ENCODE measurements at regions not wholly inside any gene's neighbourhood (a gene's known extent, or its start where the extent isn't known, plus 50 kb on each side); places are given as distances from the start of the nearest gene placed in this dataset.

DNA sequence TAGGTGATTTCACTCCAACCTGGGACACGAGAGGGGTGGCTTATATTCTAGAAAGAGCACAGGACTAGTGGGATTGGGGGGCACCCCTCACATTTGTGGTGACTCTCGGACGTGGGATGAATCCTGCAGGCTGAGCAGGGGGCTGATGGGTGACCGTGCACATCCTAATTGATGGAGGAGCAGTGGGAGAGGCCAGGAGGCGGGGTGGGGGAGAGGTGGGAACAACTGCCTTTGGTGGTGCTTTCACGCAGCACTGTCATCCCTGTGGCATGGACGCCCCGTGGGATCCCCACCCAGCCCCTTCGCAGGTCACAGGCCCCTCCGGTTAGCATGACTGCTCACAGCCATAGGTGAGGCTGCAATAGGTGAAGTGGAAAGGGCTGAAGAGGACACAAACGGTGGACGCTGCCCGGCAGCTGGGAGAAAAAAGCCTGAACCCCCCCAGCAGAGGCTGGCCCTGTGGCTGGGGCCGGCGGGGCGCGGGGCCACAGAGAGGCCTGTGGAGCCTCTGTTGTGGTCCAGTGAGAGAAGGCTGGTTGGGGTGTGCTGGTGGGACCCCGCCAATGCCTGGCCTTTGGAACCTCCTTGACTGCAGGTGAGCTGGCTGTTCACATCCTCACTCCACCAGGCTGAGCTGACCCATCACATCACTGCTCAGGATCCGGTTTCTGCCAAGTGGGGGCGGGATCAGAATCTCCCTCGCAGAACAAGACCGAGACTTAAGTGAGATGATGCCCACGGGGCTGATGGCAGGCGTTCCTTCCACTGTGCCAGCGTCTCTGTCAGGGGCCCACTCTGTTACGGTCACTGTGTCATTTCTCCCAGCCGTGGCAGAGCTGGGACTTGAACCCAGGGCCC lies 325.4 kb downstream of the TEX29 start:
- no peak for DNase-seq (ENCODE audit: low read depth)

- no peak for DNase-seq (ENCODE audit: low read depth)
These were observed 326.0 kb downstream of the TEX29 start for GRCh38 chr13:111646456-111646855.

GRCh38 chr13:111648885-111649284 lies 328.4 kb downstream of the TEX29 start:
- no peak for DNase-seq (ENCODE audit: low read depth)

- no peak for DNase-seq (ENCODE audit: low read depth)
These were observed 330.2 kb downstream of the TEX29 start for GRCh38 chr13:111650626-111651025.

DNA sequence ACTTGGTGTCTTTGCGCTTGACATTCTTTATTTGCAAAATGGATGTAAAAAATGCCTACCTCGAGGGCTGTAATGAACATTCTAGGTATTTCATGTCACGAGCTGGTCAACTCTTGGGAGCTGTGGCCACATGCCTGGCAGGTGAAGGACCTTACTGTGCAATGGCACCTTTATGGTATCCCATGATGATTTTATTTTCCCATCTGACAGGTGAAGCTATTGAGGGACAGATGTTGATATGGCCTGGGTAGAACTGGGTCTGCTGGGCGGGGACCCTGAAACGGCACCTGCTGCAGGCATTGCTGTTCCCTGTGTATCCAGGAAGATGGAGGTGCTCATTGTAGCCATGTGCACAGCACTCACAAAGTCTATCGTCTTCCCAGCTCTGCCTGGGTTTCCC lies 332.2 kb downstream of the TEX29 start:
- no peak for DNase-seq (ENCODE audit: low read depth)

- no peak for DNase-seq (ENCODE audit: low read depth)
These were observed 334.1 kb downstream of the TEX29 start for GRCh38 chr13:111654531-111654930.

DNA sequence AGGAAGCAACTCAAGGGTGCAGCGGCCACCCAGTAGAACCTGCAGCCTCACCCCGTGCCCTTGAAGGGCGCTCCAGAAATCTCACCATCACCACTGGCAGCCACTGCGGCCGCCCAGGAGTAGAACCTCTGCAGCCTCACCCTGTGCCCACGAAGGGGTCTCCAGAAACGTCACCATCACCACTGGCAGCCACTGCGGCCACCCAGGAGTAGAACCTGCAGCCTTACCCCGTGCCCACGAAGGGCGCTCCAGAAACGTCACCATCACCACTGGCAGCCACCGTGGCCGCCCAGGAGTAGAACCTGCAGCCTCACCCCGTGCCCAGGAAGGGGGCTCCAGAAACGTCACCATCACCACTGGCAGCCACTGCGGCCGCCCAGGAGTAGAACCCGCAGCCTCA lies 336.0 kb downstream of the TEX29 start:
- DNase-seq (ENCODE audit: low read depth) = no peak

GRCh38 chr13:111657013-111657412 lies 336.6 kb downstream of the TEX29 start:
- DNase-seq (ENCODE audit: low read depth) = no peak

DNA sequence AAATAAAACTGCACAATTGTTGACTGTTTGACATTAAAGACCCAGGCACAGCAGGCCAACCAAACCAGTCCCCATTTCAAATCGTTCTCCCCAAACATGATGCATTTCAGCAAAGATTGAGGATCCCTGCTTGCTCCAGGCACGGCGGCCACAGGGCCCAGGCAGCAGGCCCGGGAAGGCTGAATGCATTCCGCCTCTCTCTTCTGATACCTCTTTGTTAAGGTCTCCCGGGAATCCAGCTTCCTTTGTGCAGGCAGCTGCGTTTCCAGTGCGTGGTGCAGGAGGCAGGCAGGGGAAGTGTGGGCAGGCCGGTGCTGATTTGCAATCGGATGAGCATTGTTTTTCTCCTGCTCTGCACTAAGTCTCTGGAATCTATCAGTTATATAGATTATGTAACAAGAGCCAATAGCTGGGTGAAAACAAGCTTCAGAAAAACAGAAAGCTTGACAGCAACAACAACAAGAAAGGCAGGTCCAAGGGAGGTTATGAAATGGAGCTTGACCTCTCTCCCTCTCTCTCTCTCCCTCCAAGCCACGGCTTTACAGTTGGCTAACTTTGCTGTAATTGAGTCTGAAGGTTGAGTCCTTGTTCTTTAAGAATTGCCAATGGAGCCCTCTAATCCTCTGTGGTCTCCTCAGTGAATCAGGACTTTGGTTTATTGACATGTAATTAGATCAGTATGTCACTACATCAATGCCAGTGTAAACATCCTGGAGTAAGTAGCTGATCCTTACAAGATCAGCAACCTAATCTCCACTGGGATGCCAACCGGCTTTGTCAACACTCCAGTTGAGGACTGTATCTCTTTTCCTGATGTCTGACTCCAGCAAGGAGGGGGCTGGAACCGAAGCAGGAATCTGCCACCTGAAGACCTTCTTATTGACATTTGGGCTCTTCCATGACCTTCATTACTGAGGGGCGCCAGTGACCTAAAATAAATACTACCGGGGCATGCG lies 338.0 kb downstream of the TEX29 start:
- DNase-seq (ENCODE audit: low read depth) = no peak

DNA sequence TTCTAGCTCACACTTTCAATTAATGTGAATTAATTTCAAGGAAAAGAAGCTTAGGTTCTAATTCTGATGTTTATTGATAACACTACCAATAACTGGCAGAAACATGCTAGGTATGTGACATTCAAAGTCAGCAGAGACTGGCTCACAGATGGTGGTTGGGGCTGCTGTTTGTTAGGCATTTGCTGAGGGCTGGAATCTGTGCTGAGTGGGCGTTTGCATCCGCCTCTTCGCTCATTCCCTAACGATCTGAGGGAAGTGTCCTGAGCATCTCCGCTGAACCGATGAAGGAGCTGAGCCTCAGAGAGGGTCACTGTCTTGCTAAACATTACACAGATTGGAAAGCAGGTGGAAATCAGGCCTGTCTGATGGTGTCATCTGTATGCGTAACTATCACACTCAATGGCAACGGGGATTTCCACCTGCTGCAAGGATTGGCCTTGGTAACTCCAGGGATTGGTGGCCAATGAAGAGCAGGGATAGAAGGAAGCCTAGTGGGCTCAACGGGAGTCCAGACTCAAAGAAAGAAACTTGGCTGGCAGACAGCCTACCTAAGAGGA lies 338.9 kb downstream of the TEX29 start:
- DNase-seq (ENCODE audit: low read depth) = no peak

GRCh38 chr13:111659842-111660241 lies 339.4 kb downstream of the TEX29 start:
- DNase-seq (ENCODE audit: low read depth) = no peak

GRCh38 chr13:111661052-111661451 lies 340.6 kb downstream of the TEX29 start:
- DNase-seq (ENCODE audit: low read depth) = no peak

DNA sequence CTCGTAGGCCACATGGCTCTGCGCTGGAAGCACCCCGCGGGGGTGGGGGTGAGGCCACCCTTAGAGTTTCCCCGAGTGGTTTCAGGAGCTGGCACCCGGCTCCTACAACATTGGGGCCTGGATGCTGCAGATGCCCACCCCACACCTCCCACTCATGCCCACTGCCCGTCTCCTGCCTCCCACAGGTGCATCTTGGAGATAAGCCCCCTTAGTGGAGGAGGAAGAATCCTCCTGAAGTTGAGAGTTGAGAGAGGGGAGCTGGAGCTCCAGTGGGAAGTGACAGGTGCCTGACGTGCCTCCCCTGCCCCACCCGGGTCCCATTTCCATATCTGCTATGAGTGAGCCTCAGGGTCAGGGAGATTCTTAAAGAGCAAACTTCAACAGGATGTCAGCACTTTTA lies 341.3 kb downstream of the TEX29 start:
- no peak for DNase-seq (ENCODE audit: low read depth)

- no peak for DNase-seq (ENCODE audit: low read depth)
These were observed 342.0 kb downstream of the TEX29 start for GRCh38 chr13:111662451-111662850.

DNA sequence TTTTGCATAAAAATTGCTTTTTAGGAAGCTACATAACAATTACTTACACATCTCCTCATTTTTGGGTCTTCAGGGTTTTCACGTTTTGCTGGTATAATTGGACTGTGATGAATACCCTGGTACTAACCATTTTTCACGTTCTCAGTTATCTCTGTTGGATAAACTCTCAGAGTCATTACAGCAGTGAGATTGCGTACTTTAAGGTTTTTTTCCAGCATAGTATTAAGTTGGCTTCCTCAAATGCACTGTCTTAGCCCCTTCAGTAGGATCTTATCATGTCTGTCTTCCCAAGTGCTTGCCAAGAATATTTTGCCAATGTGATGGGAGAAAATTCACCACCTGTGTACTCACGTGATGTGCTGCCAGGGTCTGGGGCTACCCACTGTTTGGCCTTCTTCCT lies 342.5 kb downstream of the TEX29 start:
- DNase-seq (ENCODE audit: low read depth) = no peak

DNA sequence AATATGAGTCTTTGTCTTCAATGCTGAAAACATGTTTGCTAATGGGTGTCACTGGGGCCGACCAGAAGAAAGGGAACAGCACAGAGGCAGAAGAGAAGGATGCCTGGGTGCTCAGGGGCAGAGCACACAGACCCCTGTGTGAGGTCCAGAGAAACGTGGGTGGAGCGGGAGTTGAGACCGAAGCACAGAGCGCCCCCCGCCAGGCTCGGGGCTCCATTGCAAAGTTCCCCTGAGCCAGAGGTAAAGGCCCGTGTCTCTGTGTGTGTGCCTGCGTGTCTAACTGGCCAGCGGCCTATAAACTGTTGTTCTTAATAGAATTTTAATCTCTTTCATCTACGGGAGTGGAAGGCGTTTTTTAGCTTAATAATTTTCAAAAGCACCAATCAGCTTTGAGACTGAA lies 343.1 kb downstream of the TEX29 start:
- no peak for DNase-seq (ENCODE audit: low read depth)

DNA sequence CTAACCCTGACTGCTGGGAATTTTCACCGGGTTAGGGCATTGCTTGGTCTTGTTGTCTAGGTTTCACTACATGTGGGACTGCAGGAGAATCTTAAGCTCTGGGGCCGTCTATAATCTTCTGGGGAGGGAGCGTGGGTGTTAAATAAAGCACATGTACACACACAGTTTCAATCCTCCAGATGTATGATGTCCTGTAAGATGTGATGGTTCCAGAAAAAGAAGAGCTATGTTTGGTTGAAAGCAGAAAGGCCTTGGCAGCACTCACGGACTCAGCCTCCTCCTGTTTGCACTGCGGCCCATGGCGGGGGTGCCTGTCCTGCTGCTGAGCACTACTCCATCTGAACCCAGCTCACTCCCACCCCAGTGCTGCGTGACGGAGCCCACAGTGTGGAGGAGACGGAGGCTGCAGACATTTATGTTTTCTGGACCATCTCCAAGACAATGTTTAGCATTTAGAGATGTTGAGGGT lies 343.5 kb downstream of the TEX29 start:
- DNase-seq (ENCODE audit: low read depth) = no peak

DNA sequence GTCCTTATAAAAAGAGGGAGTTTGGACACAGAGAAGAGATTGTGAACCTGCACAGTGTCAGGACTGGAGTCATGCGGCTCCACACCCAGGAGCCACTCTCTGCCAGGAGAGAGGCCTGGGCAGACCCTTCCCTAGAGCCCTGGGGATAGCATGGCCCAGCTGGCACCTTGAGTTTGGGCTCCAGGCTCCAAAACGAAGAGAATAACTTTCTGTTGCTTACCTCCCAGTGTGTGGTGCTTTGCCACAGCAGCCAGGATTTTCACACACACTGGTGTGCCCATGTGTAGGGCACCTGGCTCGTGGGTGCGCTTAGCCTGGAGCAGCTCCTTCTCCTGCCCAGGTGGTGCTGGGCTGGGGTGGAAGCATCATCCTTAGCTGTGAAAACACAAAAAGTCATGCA lies 344.3 kb downstream of the TEX29 start:
- DNase-seq (ENCODE audit: low read depth) = no peak

DNA sequence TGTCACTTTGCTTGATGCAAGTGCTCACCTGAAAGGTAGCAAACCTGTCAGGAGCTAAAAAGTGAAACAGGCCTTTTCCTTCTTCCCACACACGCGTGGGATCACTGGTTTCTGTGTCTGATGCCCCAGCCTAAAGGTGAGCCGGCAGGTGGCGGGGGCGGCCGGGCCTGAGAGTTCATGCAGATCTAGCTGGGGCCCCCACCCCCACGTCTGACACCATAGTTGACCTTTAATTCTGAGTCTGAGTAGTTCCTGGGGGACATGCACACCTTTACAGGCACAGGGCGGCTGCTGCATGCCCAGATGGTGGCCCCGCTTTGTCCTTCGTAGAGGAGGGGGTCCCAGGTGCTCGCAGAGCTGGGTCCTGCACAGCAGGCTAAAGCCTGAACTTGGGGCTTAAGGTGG lies 345.3 kb downstream of the TEX29 start:
- no peak for DNase-seq (ENCODE audit: low read depth)

GRCh38 chr13:111666164-111666776 lies 345.8 kb downstream of the TEX29 start:
- DNase-seq (ENCODE audit: low read depth) = no peak

DNA sequence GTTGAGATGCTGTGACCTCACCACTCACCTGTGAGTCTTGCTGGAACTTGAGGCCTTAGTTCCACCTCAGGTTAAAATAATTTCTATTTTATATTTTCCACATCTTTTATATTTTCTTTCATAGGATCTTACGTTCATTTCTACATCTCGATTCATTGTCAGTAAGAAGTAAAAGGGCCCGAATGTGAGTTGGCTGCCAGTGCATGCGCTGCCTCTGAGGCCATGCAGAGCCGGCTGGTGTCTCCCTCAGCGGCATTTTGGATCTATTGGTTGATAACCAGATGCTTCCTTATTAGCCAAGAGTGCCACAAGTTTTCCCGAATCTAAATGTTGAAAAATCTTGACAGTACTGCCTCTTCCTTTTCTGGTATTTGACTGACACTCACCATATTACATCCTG lies 347.3 kb downstream of the TEX29 start:
- DNase-seq (ENCODE audit: low read depth) = no peak

DNA sequence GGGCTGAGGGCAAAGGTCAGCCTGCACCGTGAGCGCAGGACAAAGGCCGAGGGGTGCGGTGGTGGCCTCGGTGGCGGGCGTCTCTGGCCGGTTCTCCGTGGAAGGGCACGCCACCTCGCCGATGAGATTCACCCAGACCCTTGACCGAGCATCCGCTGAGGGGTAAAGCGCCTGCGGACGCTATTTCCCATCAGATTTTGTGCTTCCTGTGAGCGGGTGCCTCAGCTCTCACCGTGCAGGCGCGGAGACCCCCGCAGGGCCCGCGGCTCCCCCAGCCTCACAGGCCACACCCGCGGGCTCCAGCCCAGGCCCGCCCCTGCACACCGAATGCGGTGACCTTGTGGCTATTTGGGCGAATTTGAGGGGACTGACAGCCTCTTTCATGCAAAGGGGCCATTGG lies 348.0 kb downstream of the TEX29 start:
- DNase-seq (ENCODE audit: low read depth) = no peak

Measured in stimulated activated CD8-positive, alpha-beta memory T cell treated with anti-CD3 and anti-CD28 coated beads, Interleukin-15, amount 100 ng/mL, for 1 hour (primary cell).